ENCODE measurements at regions not wholly inside any gene's neighbourhood (a gene's known extent, or its start where the extent isn't known, plus 50 kb on each side); places are given as distances from the start of the nearest gene placed in this dataset.
"Not testable (repeated sequence)": the region's sequence is repeated elsewhere in the genome, so short reads cannot be mapped to it uniquely, and the experiment has no call there.

GRCh38 chr20:7175827-7176226 is 408.3 kb downstream of the BMP2 start:
- not testable (repeated sequence) for TF ChIP-seq ZBTB7A (tag by site-specific recombination; IDR thresholded peaks at IDR 0.05; ENCODE audit: low read depth); ZFP41 (tag by site-specific recombination; IDR thresholded peaks at IDR 0.05; ENCODE audit: borderline replicate concordance); ZNF600 (tag by site-specific recombination; IDR thresholded peaks at IDR 0.05); CTCF (tag by site-specific recombination; IDR thresholded peaks at IDR 0.05); MYNN (tag by site-specific recombination; IDR thresholded peaks at IDR 0.05; ENCODE audit: borderline replicate concordance)
